ENCODE measurements at regions not wholly inside any gene's neighbourhood (a gene's known extent, or its start where the extent isn't known, plus 50 kb on each side); places are given as distances from the start of the nearest gene placed in this dataset.
"Not testable (repeated sequence)": the region's sequence is repeated elsewhere in the genome, so short reads cannot be mapped to it uniquely, and the experiment has no call there.

DNA sequence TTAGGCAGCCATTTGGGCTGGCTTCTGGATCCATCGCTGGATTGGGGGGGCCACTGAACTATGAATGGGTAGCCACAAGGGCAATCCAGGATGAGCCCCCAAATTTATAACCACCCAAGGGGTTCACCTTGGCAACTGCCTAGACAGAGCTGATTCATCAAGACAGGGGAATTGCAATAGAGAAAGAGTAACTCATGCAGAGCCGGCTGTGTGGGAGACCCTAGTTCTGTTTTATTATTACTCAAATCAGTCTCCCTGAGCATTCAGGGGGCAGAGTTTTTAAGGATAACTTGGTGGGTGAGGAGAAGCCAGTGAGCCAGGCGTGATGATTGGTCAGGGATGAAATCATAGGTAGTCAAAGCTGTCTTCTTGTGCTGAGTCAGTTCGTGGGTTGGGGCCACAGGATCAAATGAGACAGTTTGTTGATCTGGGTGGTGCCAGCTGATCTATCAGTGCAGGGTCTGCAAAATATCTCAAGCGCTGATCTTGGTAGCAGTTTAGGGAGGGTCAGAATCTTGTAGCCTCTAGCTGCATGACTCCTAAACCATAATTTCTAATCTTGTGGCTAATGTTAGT is 57.9 kb downstream of the DNAJB9 start:
- in situ Hi-C loops (cut with MboI; ENCODE audit: low pct_unique_long_range_greater_than_20kb in 2 of 9, low sequenced_read_pairs in 9 of 9, unreplicated experiment in 9 of 9): no loop called here
- ATAC-seq (replicated peaks in 6 of 8): no peak
- H3K4me3 ChIP-seq: no peak overlapping the region
- WGBS, 10 experiments: 44 to 93% (median 86%) methylated on average over 1 to 4 of the region's 5 CpGs; no CpG with 5 or more reads in 1 of the 10 experiments
- H3K4me1 ChIP-seq (replicated peaks in 1 of 2): peaks cover 0 to 21% of the 10 kb centered on the region in 2 donors
- peak overlapping the region in 1 of 2 donors; percentile 46 for H3K27ac ChIP-seq

DNA sequence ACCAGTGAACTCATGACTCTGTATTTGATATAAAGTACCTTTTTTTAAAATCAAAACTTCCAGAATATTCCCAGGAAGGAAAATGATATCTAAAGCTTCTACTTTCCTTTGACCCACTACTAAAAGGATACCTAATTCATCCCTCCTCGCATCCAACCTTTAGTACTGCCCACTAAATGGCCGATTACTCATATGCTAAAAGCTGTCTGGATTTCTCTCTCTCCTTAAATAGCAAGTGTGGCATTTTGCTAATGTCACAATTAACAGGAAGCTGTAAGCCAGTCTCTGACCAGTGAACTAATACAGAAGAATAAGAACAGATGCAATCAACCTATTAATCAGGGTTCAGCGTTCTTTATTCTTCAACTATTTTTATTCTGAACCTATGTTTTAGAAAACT is 59.0 kb downstream of the DNAJB9 start:
- ATAC-seq (replicated peaks in 6 of 8): peak in 6 of 8 experiments; percentile 54 to 88 (median 58)
- 0 to 83% (median 53%) methylated on average over 1 to 3 of the region's 3 CpGs for WGBS, 10 experiments
- Histone ChIP-seq H3K4me3 (no peak overlapping the region), H3K27ac (no peak overlapping the region), H3K4me1 (replicated peaks in 1 of 2) (peaks cover 0 to 21% of the 10 kb centered on the region in 2 donors)
- in situ Hi-C loops (cut with MboI; ENCODE audit: low pct_unique_long_range_greater_than_20kb in 2 of 9, low sequenced_read_pairs in 9 of 9, unreplicated experiment in 9 of 9): no loop called here

DNA sequence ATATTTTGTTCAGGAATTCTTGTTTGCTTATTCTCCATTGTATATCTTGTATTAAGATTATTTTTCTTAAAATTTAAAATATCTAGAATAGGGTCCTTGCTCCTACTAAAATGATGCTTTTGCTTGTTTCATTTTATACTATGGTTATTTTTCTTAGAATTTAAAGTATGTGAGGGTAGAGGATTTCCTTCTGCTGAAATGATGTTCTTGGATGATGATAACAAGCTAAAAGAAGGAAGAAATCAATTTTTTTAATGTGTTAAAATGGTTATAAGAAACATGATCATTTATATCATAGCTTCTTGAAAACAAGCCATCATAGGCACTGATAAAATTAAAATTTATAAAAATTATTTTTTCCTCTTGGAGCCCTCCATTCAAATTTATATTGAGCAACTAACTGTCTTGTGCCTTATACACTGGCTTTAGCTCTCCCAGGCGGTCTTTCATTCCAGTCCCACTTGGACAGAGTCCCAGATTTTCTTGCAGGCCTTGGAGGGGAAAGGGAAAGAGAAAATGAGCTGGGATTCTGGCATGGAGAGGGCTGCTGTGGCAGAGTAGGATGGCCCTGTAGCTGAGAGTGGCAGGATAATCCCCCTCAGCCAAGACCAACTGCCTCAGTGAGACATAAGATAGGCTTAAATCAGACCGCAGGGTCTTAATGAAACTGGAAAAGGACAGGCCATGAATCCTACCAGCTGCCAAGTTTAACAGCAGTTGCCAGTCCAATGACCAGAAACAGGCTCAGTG is 60.2 kb downstream of the DNAJB9 start:
- in situ Hi-C loops (cut with MboI; ENCODE audit: low pct_unique_long_range_greater_than_20kb in 2 of 9, low sequenced_read_pairs in 9 of 9, unreplicated experiment in 9 of 9): no loop called here
- ATAC-seq (replicated peaks in 6 of 8): peak in 1 of 8 experiments; percentile 57
- WGBS, 10 experiments: 7 to 94% (median 82%) methylated on average over 1 to 2 of the region's 2 CpGs; no CpG with 5 or more reads in 2 of the 10 experiments
- Histone ChIP-seq H3K4me1 (replicated peaks in 1 of 2) (peaks cover 0 to 21% of the 10 kb centered on the region in 2 donors), H3K4me3 (no peak overlapping the region), H3K27ac (no peak overlapping the region)

DNA sequence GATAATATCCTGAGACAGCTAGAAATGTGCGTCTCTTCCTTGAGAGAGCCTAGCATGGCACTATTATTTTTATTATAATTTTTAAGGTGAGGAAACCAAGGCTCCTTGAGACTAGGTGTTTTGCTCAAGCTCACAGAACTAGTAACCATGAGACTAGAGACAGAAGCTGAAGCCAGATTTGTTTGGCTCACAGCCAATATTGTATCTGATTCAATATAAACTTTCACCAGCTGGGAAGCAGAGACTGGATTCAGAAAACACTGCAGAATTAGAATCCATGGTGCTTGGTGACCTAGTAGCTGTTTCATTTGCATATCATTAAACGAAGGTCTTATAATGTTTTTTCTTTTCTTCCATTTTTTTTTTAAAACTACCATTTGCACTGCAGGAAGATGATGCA is 64.4 kb downstream of the DNAJB9 start:
- ATAC-seq (replicated peaks in 6 of 8): no peak
- in situ Hi-C loops (cut with MboI; ENCODE audit: low pct_unique_long_range_greater_than_20kb in 2 of 9, low sequenced_read_pairs in 9 of 9, unreplicated experiment in 9 of 9): no loop called here
- Histone ChIP-seq H3K4me3 (no peak overlapping the region), H3K4me1 (replicated peaks in 1 of 2) (peaks cover 0 to 9% of the 10 kb centered on the region in 2 donors), H3K27ac (no peak overlapping the region)
- 8 to 100% (median 62%) methylated on average over 1 to 2 of the region's 2 CpGs for whole genome bisulfite sequencing, 10 experiments

DNA sequence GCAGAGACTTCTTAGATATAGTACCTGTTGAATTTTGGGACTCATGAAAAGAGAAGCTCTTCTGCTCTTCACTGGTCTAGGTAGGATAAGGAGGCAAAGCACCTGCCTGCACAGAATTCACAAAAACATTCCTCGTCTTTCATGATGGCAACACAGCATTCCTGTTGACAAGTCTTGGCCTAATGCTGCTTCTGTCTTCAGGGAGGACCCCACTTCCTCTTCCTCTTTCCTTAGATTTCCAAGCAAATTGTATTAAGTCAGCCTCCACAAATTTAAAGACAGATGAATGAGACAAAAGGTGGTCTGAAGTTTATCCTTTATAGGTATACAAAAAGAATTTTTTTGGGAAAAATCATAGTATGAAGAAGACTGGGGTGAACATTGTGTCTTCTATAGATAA is 64.9 kb downstream of the DNAJB9 start:
- no peak overlapping the region for H3K4me3 ChIP-seq
- in situ Hi-C loops (cut with MboI; ENCODE audit: low pct_unique_long_range_greater_than_20kb in 2 of 9, low sequenced_read_pairs in 9 of 9, unreplicated experiment in 9 of 9): no loop called here
- peaks cover 0 to 6% of the 10 kb centered on the region in 2 donors for H3K4me1 ChIP-seq (replicated peaks in 1 of 2)
- 10 to 100% (median 60%) methylated on average over 1 of the region's 1 CpG; no CpG with 5 or more reads in 4 of the 10 experiments for WGBS, 10 experiments
- H3K27ac ChIP-seq: no peak overlapping the region
- ATAC-seq (replicated peaks in 6 of 8): no peak

DNA sequence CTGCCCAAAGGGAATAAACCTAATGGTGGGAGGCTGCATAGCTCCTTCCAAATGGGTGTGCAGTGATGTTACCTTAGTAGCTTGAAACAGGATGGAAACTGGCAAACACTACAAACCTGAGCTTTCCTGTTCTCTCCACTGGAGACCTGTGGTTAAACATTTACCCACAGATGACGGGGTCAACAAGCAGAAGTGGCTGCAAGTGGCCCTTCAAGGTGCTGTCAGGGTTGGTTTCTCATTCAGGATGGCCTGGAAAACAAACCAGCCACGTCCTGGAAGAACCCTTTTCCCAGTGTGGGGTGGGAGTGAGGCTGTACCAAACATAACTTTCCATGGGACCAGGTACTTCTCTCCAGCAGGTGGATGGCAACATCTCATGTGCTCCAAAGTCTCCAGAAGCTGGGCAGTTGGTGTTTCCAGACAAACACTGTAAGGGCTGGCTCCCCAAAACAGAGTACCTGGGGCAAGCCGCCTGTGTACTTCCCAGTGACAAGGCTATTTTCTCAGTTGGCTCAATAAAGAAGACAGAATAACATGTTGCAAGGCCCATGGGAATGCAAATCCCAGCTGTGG is 67.5 kb downstream of the DNAJB9 start:
- peaks cover 0 to 7% of the 10 kb centered on the region in 2 donors for H3K4me1 ChIP-seq (replicated peaks in 1 of 2)
- in situ Hi-C loops (cut with MboI; ENCODE audit: low pct_unique_long_range_greater_than_20kb in 2 of 9, low sequenced_read_pairs in 9 of 9, unreplicated experiment in 9 of 9): no loop called here
- WGBS, 10 experiments: 0 to 90% (median 40%) methylated on average over 1 to 3 of the region's 3 CpGs; no CpG with 5 or more reads in 5 of the 10 experiments

DNA sequence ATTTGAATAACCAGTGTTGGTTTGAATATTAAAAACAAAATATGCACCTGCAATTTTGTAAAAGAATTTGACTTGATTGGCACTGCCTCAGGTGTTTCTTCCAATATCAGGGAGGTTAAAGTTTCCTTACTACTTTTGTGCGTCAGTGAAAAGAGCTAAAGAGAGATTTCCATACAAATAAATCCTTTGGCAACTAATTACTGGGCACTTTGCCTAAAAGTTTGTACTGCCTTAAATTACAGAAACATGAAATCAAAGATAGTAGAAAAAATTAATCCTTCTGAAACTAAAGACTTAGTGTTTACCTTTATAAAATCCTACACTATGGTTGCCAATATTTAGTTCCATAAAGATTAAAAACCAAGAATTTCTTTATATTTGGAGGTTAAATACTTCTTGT is 72.5 kb downstream of the DNAJB9 start:
- in situ Hi-C loops (cut with MboI; ENCODE audit: low pct_unique_long_range_greater_than_20kb in 2 of 9, low sequenced_read_pairs in 9 of 9, unreplicated experiment in 9 of 9): no loop called here
- peaks cover 0 to 9% of the 10 kb centered on the region in 2 donors for H3K4me1 ChIP-seq (replicated peaks in 1 of 2)
- no peak overlapping the region for H3K4me3 ChIP-seq
- no peak overlapping the region for H3K27ac ChIP-seq
- WGBS, 10 experiments: 0 to 100% (median 76%) methylated on average over 1 of the region's 1 CpG; no CpG with 5 or more reads in 2 of the 10 experiments
- ATAC-seq (replicated peaks in 6 of 8): no peak

More for the DNA sequence above, 67.5 kb downstream of the DNAJB9 start:
- H3K4me3 ChIP-seq: no peak overlapping the region
- no peak for ATAC-seq (replicated peaks in 6 of 8)
- no peak overlapping the region for H3K27ac ChIP-seq

DNA sequence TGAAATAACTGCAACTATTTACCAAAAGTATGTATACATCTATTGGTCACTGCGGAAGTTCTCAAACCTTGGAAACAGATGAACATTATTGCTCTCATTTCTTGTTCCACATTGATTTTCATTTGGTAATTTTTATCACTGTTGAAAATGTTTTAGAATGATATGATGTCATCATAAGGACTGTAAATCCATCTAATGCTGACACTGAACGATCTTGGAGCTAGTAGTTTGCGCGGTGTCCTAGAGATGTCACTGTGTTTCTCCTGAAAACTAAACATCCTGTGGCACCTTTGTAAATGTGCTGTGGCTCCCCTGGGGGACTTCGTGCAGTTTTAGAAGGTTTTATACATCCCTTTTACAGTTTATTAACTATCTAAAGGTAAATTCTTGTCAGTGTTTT is 73.5 kb downstream of the DNAJB9 start:
- Histone ChIP-seq H3K4me1 (replicated peaks in 1 of 2) (peaks cover 0 to 18% of the 10 kb centered on the region in 2 donors), H3K4me3 (no peak overlapping the region), H3K27ac (no peak overlapping the region)
- ATAC-seq (replicated peaks in 6 of 8): no peak
- WGBS, 10 experiments: 64 to 96% (median 81%) methylated on average over 2 to 5 of the region's 5 CpGs; no CpG with 5 or more reads in 2 of the 10 experiments
- in situ Hi-C loops (cut with MboI; ENCODE audit: low pct_unique_long_range_greater_than_20kb in 2 of 9, low sequenced_read_pairs in 9 of 9, unreplicated experiment in 9 of 9): no loop called here

DNA sequence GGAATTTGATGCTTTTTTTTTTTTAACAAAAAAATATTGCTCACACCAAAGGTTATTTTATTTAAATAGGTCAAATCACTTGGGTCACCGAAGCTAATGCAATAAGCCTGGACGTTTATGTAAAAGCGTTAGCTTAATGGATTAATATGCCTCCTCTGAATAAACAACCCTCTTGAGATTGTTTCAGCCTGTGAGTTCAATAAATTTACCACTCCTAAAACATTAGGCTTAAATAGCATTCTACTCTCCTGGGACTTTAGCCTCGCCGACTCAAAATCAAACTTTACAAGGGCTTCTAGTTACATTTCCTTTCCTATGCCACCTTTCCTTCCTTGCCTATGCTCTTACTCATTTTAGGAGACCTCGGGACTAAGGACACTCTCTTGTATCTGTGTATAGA is 79.3 kb downstream of the DNAJB9 start:
- Histone ChIP-seq H3K27ac (no peak overlapping the region), H3K4me1 (replicated peaks in 1 of 2) (peaks cover 0 to 39% of the 10 kb centered on the region in 2 donors), H3K4me3 (no peak overlapping the region)
- ATAC-seq (replicated peaks in 6 of 8): peak in 2 of 8 experiments; percentile 56 to 60
- in situ Hi-C loops (cut with MboI; ENCODE audit: low pct_unique_long_range_greater_than_20kb in 2 of 9, low sequenced_read_pairs in 9 of 9, unreplicated experiment in 9 of 9): no loop called here
- 16 to 100% (median 52%) methylated on average over 1 to 5 of the region's 6 CpGs for WGBS, 10 experiments

DNA sequence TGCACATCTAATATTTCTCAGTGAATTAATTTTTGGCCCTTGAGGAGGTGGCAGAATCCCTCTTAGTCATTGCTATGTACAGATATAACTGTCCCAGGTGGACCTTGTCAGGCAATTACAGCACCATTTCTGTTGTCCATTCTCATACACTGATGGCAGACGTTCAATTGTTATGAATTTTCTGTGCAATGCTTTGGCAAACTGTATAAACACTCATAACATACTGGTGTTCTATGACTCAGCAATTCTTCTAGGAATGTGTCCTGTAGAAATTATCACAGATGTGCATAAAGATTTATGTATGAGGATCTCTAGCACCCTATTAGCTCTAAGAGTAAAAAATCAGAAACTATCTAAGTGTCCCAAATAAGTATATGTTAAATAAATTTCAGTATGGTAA is 80.8 kb downstream of the DNAJB9 start:
- ATAC-seq (replicated peaks in 6 of 8): peak in 6 of 8 experiments; percentile 7 to 96 (median 67)
- H3K27ac ChIP-seq: no peak overlapping the region
- 14% methylated on average over 1 of the region's 1 CpG; no CpG with 5 or more reads in 9 of the 10 experiments for WGBS, 10 experiments
- in situ Hi-C loops (cut with MboI; ENCODE audit: low pct_unique_long_range_greater_than_20kb in 2 of 9, low sequenced_read_pairs in 9 of 9, unreplicated experiment in 9 of 9): no loop called here
- H3K4me1 ChIP-seq (replicated peaks in 1 of 2): peaks cover 0 to 39% of the 10 kb centered on the region in 2 donors
- no peak overlapping the region for H3K4me3 ChIP-seq

DNA sequence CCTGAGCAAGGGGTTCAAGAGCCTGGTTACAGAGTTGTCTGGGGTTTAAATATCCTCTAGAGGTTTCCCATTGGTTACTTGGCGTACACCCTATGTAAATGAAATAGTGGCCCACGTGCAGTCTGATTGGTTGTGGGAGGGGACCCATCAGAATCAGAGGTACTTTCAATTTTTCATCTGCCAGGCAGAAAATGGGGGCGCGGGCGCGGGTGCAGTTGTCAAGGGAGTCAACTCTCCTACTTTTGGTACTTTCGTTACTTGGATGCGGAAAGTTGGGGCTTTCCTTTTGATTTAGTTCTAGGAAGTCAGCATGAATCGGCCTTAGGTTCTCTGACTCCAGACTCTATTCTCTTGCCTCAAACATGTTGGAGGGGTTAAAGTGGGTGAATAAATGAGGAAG is 83.2 kb downstream of the DNAJB9 start:
- peak in 1 of 8 experiments; percentile 59 for ATAC-seq (replicated peaks in 6 of 8)
- peaks cover 0 to 30% of the 10 kb centered on the region in 2 donors for H3K4me1 ChIP-seq (replicated peaks in 1 of 2)
- H3K27ac ChIP-seq: no peak overlapping the region
- no peak overlapping the region for H3K4me3 ChIP-seq
- in situ Hi-C loops (cut with MboI; ENCODE audit: low pct_unique_long_range_greater_than_20kb in 2 of 9, low sequenced_read_pairs in 9 of 9, unreplicated experiment in 9 of 9): no loop called here
- WGBS, 10 experiments: 65 to 100% (median 90%) methylated on average over 1 to 9 of the region's 9 CpGs; no CpG with 5 or more reads in 1 of the 10 experiments

DNA sequence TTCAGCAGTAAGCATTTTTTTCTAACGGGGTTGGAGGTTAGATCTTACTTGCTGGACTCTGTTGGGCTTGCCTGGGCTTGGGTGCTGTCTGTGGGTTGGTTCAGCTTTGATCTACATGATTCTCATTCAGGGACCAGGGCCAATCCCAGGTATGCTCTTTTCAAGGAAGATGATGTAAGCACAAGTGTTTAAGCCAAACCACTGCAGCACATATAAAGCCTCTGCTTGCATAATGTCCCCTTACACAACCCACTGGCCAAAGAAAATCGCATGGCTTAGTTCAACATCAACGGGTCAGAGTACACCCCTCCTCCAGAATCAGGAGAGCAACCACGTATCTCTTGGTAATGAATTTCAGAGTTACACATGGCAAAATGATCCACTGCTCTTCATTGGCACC is 83.9 kb downstream of the DNAJB9 start:
- in situ Hi-C loops (cut with MboI; ENCODE audit: low pct_unique_long_range_greater_than_20kb in 2 of 9, low sequenced_read_pairs in 9 of 9, unreplicated experiment in 9 of 9): no loop called here
- no peak overlapping the region for H3K27ac ChIP-seq
- ATAC-seq (replicated peaks in 6 of 8): no peak
- H3K4me1 ChIP-seq (replicated peaks in 1 of 2): peaks cover 0 to 25% of the 10 kb centered on the region in 2 donors
- 0 to 90% (median 51%) methylated on average over 1 to 4 of the region's 4 CpGs; no CpG with 5 or more reads in 4 of the 10 experiments for WGBS, 10 experiments
- no peak overlapping the region for H3K4me3 ChIP-seq

DNA sequence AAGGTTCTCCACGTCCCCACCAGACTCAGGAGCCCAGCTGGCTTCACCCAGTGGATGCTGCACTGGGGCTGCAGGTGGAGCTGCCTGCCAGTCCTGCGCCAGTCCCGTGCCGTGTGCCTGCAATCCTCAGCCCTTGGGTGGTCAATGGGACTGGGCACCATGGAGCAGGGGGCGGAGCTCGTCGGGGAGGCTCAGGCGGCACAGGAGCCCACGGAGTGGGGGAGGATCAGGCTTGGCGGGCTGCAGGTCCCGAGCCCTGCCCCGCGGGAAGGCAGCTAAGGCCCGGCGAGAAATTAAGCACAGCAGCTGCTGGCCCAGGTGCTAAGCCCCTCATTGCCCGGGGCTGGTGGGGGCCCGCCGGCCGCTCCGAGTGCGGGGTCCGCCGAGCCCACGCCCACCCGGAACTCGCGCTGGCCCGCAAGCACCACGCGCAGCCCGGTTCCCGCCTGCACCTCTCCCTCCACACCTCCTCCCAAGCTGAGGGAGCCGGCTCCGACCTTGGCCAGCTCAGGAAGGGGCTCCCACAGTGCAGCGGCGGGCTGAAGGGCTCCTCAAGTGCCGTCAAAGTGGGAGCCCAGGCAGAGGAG is 87.6 kb downstream of the DNAJB9 start:
- H3K27ac ChIP-seq; H3K4me3 ChIP-seq; in situ Hi-C loops (cut with MboI; ENCODE audit: low pct_unique_long_range_greater_than_20kb in 2 of 9, low sequenced_read_pairs in 9 of 9, unreplicated experiment in 9 of 9); ATAC-seq (replicated peaks in 6 of 8): not testable (repeated sequence)
- WGBS, 10 experiments: 50 to 100% (median 90%) methylated on average over 1 to 3 of the region's 37 CpGs; no CpG with 5 or more reads in 5 of the 10 experiments
- peaks cover 0 to 14% of the 10 kb centered on the region in 2 donors for H3K4me1 ChIP-seq (replicated peaks in 1 of 2)
